Cardiac muscle cell (in vitro differentiated cells and primary cell): ENCODE measurements at regions not wholly inside any gene's neighbourhood (a gene's known extent, or its start where the extent isn't known, plus 50 kb on each side); places are given as distances from the start of the nearest gene placed in this dataset.

Experiments
- DNase-seq, 2 donors: peaks; one replicate each; pipeline versions ENCODE4 v3.0.0 to v3.0.0-alpha.2; 2010 to 2017; ENCODE audit warnings: low read depth in 1 of 2, low spot score in 1 of 2
- H3K27ac ChIP-seq: fragments of 200-600 bp; sonication (generic); 2 replicates; pipeline ENCODE4 v1.5.1; 2016
- H3K27me3 ChIP-seq: fragments of 200-600 bp; sonication (generic); 2 replicates; pipeline ENCODE4 v1.6.0; 2016; ENCODE audit warnings: control low read depth
- H3K36me3 ChIP-seq: fragments of 200-600 bp; sonication (generic); 2 replicates; pipeline ENCODE4 v1.5.1; 2016; ENCODE audit warnings: control low read depth
- H3K4me1 ChIP-seq: fragments of 200-600 bp; sonication (generic); 2 replicates; pipeline ENCODE4 v1.8.1; 2017; ENCODE audit warnings: low read depth, mild to moderate bottlenecking, mixed run types
- H3K4me3 ChIP-seq: fragments of 200-600 bp; sonication (generic); 2 replicates; pipeline ENCODE4 v1.5.1; 2016; ENCODE audit warnings: mild to moderate bottlenecking
- H3K9me3 ChIP-seq: fragments of 200-600 bp; sonication (generic); 2 replicates; pipeline ENCODE4 v1.5.1; 2017; ENCODE audit warnings: low read depth, mild to moderate bottlenecking, control low read depth
- TF ChIP-seq, protein P1 (sequence below): IDR thresholded peaks from 2 replicates; pipeline ENCODE4 v1.5.1; 2012; ENCODE audit warnings: low read depth, mild to moderate bottlenecking, low read length

DNA sequence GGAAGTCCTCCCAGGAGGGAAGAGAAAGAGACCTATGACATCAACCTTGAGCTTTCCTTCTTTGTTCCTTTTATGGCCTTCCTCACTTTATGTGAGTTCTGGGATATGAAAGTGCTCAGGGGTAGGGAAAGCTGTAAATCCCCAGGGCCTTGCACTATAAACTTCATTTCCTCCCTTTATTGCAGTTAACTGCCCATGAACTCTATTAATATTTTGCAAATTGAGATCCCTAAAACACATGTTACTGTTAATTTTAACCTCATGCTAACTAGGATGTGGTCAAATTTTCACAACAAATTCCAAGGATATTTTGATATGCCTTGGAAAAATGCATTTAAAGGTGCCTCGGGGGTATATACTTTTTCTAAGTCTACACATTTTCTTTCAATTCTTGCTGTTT is 359.9 kb downstream of the OSR1 start:
- Histone ChIP-seq H3K36me3 (no peaks in the 10 kb centered on the region), H3K27me3 (no peaks in the 10 kb centered on the region), H3K27ac (no peak overlapping the region), H3K4me3 (no peak overlapping the region), H3K9me3 (no peaks in the 10 kb centered on the region), H3K4me1 (no peaks in the 10 kb centered on the region)
- TF ChIP-seq, protein P1, sequence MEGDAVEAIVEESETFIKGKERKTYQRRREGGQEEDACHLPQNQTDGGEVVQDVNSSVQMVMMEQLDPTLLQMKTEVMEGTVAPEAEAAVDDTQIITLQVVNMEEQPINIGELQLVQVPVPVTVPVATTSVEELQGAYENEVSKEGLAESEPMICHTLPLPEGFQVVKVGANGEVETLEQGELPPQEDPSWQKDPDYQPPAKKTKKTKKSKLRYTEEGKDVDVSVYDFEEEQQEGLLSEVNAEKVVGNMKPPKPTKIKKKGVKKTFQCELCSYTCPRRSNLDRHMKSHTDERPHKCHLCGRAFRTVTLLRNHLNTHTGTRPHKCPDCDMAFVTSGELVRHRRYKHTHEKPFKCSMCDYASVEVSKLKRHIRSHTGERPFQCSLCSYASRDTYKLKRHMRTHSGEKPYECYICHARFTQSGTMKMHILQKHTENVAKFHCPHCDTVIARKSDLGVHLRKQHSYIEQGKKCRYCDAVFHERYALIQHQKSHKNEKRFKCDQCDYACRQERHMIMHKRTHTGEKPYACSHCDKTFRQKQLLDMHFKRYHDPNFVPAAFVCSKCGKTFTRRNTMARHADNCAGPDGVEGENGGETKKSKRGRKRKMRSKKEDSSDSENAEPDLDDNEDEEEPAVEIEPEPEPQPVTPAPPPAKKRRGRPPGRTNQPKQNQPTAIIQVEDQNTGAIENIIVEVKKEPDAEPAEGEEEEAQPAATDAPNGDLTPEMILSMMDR, result no peak
- DNase-seq, result no peak

- Histone ChIP-seq H3K27me3 (no peaks in the 10 kb centered on the region), H3K4me1 (peaks cover 2% of the 10 kb centered on the region), H3K4me3 (no peak overlapping the region), H3K9me3 (no peaks in the 10 kb centered on the region), H3K36me3 (no peaks in the 10 kb centered on the region), H3K27ac (no peak overlapping the region)
- TF ChIP-seq, protein P1, result no peak
- no peak for DNase-seq
These were observed 364.6 kb downstream of the OSR1 start for GRCh38 chr2:18993756-18994338.

GRCh38 chr2:18991177-18992168 is 366.9 kb downstream of the OSR1 start:
- TF ChIP-seq, protein P1, result no peak
- DNase-seq, result peak in 1 of 2 donors; percentile 91
- no peak overlapping the region for H3K27ac ChIP-seq

DNA sequence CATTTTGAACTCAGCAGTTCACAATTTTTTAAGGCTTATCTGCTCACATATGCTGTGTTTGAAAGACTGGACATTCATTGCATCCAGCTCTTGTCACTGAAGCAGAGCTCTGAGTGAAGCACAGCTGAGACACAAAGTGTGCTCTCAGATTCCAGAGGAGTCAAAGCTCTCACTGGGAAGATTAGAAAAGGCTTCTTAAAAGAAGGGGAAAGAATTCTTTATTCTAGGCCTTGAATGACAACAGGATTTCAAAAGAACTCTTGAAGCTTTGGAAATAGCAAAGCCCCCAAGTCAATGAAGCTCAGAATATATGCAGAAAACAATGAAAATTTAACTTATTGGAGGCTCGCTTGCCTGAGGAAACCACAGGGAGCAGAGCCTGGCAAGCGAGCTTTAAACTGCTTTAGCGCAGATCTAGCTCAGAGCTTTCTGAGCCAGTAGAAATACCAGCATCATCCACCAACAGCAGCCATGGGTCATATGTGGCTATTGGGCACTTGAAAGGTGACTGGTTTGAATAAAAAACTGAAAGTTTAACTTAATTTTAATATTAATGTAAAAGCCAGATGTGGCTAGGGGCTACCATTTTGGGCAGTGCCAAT is 369.7 kb downstream of the OSR1 start:
- peak; percentile 26 to 46 for DNase-seq

More at GRCh38 chr2:18991177-18992168, 366.9 kb downstream of the OSR1 start:
- Histone ChIP-seq H3K4me3 (no peak overlapping the region), H3K36me3 (no peaks in the 10 kb centered on the region), H3K4me1 (peaks cover 17% of the 10 kb centered on the region), H3K27me3 (no peaks in the 10 kb centered on the region), H3K9me3 (no peaks in the 10 kb centered on the region)

DNA sequence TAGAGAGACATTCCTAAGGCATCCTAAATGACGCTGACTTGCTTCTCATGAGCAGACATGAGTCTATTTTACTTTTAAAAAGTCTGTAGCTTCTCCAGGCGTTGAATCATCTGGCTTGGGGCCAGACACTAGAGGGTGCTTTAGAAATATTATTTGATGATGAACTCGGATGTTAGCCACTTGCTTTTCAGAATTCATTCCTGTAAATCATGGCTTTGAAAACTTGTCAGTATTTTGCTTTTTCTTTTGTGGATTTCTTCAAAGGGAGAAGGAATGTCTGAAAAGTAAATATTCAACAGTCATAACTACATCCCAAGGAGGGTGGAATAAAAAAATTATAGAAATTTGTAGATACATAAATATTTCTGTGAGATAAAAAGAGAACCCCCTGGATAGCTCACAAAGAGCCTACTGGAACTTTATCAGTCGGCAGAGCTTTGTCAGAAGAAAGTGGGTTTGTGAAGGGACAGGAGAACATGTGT is 370.8 kb downstream of the OSR1 start:
- no peak overlapping the region for H3K27ac ChIP-seq
- peak; percentile 14 to 93 for DNase-seq
- H3K27me3 ChIP-seq, result no peaks in the 10 kb centered on the region
- TF ChIP-seq, protein P1, result peak; percentile 31
- no peak overlapping the region for H3K4me3 ChIP-seq
- H3K36me3 ChIP-seq, result no peaks in the 10 kb centered on the region
- no peaks in the 10 kb centered on the region for H3K9me3 ChIP-seq
- peaks cover 17% of the 10 kb centered on the region for H3K4me1 ChIP-seq

More for the DNA sequence above, 369.7 kb downstream of the OSR1 start:
- Histone ChIP-seq H3K36me3 (no peaks in the 10 kb centered on the region), H3K9me3 (no peaks in the 10 kb centered on the region), H3K4me3 (no peak overlapping the region), H3K27me3 (no peaks in the 10 kb centered on the region), H3K4me1 (peaks cover 17% of the 10 kb centered on the region), H3K27ac (peak overlapping the region; percentile 46)
- TF ChIP-seq, protein P1, result no peak
